ENCODE measurements at regions not wholly inside any gene's neighbourhood (a gene's known extent, or its start where the extent isn't known, plus 50 kb on each side); places are given as distances from the start of the nearest gene placed in this dataset.

DNA sequence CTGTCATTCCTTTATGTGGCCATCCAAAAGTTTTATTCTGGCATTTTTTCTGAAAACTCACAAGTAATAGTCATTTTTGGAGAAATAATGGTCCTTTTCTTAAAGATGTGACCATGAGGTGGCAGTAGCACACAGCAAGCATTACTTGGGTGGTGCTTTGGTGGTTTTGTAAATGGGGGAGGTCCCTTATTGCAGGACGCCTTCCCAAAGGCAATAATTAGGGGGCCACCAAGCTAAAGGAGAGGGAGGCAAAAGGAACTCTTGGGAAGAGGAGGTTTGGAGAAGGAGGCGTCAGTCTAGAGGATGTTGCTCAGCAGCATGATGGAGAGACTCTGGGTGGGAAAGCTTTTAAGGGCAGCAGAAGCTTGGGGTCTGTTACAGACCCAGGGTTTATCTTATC, 422.6 kb upstream of the MMS22L start:
- peak; percentile 41 for TF ChIP-seq CTCF (IDR thresholded peaks at IDR 0.05; ENCODE audit: low read length)
- no peak for TF ChIP-seq EZH2phosphoT487 (IDR thresholded peaks at IDR 0.05; ENCODE audit: low read length)
- no peak for TF ChIP-seq EZH2 (optimal IDR thresholded peaks at IDR 0.05; ENCODE audit: low read depth, low read length)

Measured in MM.1S (cell line).